OCI-LY1 (cell line): ENCODE measurements at regions not wholly inside any gene's neighbourhood (a gene's known extent, or its start where the extent isn't known, plus 50 kb on each side); places are given as distances from the start of the nearest gene placed in this dataset.
"Not testable (repeated sequence)": the region's sequence is repeated elsewhere in the genome, so short reads cannot be mapped to it uniquely, and the experiment has no call there.

ENCODE experiments used
- H2AFZ ChIP-seq: fragments of 200-600 bp; sonication (generic), shearing (Covaris generic); 2 replicates; pipeline ENCODE4 v1.6.0; 2014; ENCODE audit warnings: antibody characterized with exemption, mild to moderate bottlenecking, low read length
- H3F3A ChIP-seq: fragments of 200-600 bp; sonication (generic), shearing (Covaris generic); 2 replicates; pipeline ENCODE4 v1.6.0; 2014; ENCODE audit warnings: mild to moderate bottlenecking, antibody characterized with exemption, low read length, moderate library complexity; ENCODE audit not compliant: insufficient read depth
- H3K27ac ChIP-seq: fragments of 200-600 bp; sonication (generic); 2 replicates; pipeline ENCODE4 v1.5.1; 2014; ENCODE audit warnings: low read length, mixed run types, mild to moderate bottlenecking, low read depth; ENCODE audit not compliant: poor library complexity, severe bottlenecking
- H3K27me3 ChIP-seq: fragments of 200-600 bp; sonication (generic); 2 replicates; pipeline ENCODE4 v1.6.0; 2014; ENCODE audit warnings: antibody characterized with exemption, mild to moderate bottlenecking, low read length, moderate library complexity; ENCODE audit not compliant: insufficient read depth
- H3K36me3 ChIP-seq: fragments of 200-600 bp; sonication (generic); 2 replicates; pipeline ENCODE4 v1.6.1; 2014; ENCODE audit warnings: mild to moderate bottlenecking, antibody characterized with exemption, low read length, moderate library complexity, mixed read lengths; ENCODE audit not compliant: insufficient read depth
- H3K4me1 ChIP-seq: fragments of 200-600 bp; sonication (generic); 2 replicates; pipeline ENCODE4 v1.5.1; 2014; ENCODE audit warnings: mild to moderate bottlenecking, low read length, moderate library complexity; ENCODE audit not compliant: insufficient read depth, severe bottlenecking
- H3K4me2 ChIP-seq: fragments of 200-600 bp; sonication (generic), shearing (Covaris generic); 2 replicates; pipeline ENCODE4 v1.6.1; 2014; ENCODE audit warnings: low read length
- H3K4me3 ChIP-seq: fragments of 200-600 bp; sonication (generic); 2 replicates; pipeline ENCODE4 v1.5.1; 2014; ENCODE audit warnings: low read length, low read depth, mild to moderate bottlenecking, mixed read lengths; ENCODE audit not compliant: poor library complexity, severe bottlenecking
- H3K79me2 ChIP-seq: fragments of 200-600 bp; shearing (Covaris generic); 2 replicates; pipeline ENCODE4 v1.6.1; 2016; ENCODE audit warnings: mixed run types, low read length, mixed read lengths; ENCODE audit not compliant: insufficient read depth
- H3K9ac ChIP-seq: fragments of 200-600 bp; sonication (generic), shearing (Covaris generic); 2 replicates; pipeline ENCODE4 v1.6.1; 2014; ENCODE audit warnings: mild to moderate bottlenecking, low read length, mixed read lengths
- H3K9me2 ChIP-seq: fragments of 200-600 bp; sonication (generic), shearing (Covaris generic); 2 replicates; pipeline ENCODE4 v1.6.1; 2014; ENCODE audit warnings: low read depth, mild to moderate bottlenecking, low read length, mixed read lengths
- H3K9me3 ChIP-seq: fragments of 200-600 bp; shearing (Covaris generic); 2 replicates; pipeline ENCODE4 v1.6.1; 2014; ENCODE audit warnings: low read length, mixed read lengths
- H4K20me1 ChIP-seq: fragments of 200-600 bp; sonication (generic), shearing (Covaris generic); 2 replicates; pipeline ENCODE4 v1.6.0; 2016; ENCODE audit warnings: mild to moderate bottlenecking, low read length; ENCODE audit not compliant: insufficient read depth
- CTCF ChIP-seq: fragments of 200-600 bp; sonication (generic), shearing (Covaris generic); IDR thresholded peaks from 2 replicates; pipeline ENCODE4 v1.5.1; 2017; ENCODE audit warnings: mild to moderate bottlenecking, antibody characterized with exemption, low read length, moderate library complexity, mixed read lengths
- EZH2 ChIP-seq: fragments of 200-600 bp; sonication (generic), shearing (Covaris generic); IDR thresholded peaks from 2 replicates; pipeline ENCODE4 v1.8.0; 2017; ENCODE audit warnings: borderline replicate concordance, mixed run types, mild to moderate bottlenecking, antibody characterized with exemption, low read length, moderate library complexity, mixed read lengths

- Histone ChIP-seq H3F3A (no peaks in the 10 kb centered on the region), H3K4me3 (no peak overlapping the region), H3K27ac (no peak overlapping the region), H3K9me2 (no peaks in the 10 kb centered on the region), H3K9me3 (no peaks in the 10 kb centered on the region), H3K79me2 (no peaks in the 10 kb centered on the region), H3K4me2 (no peak overlapping the region), H2AFZ (no peak overlapping the region), H3K9ac (no peak overlapping the region), H3K27me3 (no peaks in the 10 kb centered on the region), H3K36me3 (no peaks in the 10 kb centered on the region), H4K20me1 (no peaks in the 10 kb centered on the region), H3K4me1 (no peaks in the 10 kb centered on the region)
- no peak for TF ChIP-seq CTCF
- no peak for TF ChIP-seq EZH2
These were observed 219.5 kb downstream of the CENPC start for GRCh38 chr4:67325791-67326190.

GRCh38 chr4:67320645-67321044 is 224.7 kb downstream of the CENPC start:
- no peak overlapping the region for H3K4me2 ChIP-seq
- H3K9ac ChIP-seq = no peak overlapping the region
- H3K36me3 ChIP-seq = no peaks in the 10 kb centered on the region
- H3K27ac ChIP-seq = no peak overlapping the region
- H3K9me2 ChIP-seq = no peaks in the 10 kb centered on the region
- no peaks in the 10 kb centered on the region for H3K79me2 ChIP-seq
- H3K4me3 ChIP-seq = no peak overlapping the region
- TF ChIP-seq EZH2 (no peak), CTCF (no peak)
- no peaks in the 10 kb centered on the region for H3K27me3 ChIP-seq
- no peaks in the 10 kb centered on the region for H3K4me1 ChIP-seq
- no peaks in the 10 kb centered on the region for H3K9me3 ChIP-seq
- H4K20me1 ChIP-seq = no peaks in the 10 kb centered on the region
- H2AFZ ChIP-seq = no peak overlapping the region
- H3F3A ChIP-seq = no peaks in the 10 kb centered on the region

- not testable (repeated sequence) for H3K27me3 ChIP-seq
These were observed 225.7 kb downstream of the CENPC start for GRCh38 chr4:67319607-67320006.

GRCh38 chr4:67300497-67301185 is 244.7 kb downstream of the CENPC start:
- H4K20me1 ChIP-seq, H2AFZ ChIP-seq, H3K27ac ChIP-seq, H3K9me3 ChIP-seq, H3K79me2 ChIP-seq, H3K9ac ChIP-seq, H3F3A ChIP-seq, H3K4me1 ChIP-seq, H3K9me2 ChIP-seq, H3K27me3 ChIP-seq, H3K36me3 ChIP-seq: not testable (repeated sequence)
- Histone ChIP-seq H3K4me2 (peak overlapping the region; percentile 19; the same call in 1 of the 2 replicates), H3K4me3 (peak overlapping the region; percentile 25)

More at GRCh38 chr4:67319607-67320006, 225.7 kb downstream of the CENPC start:
- H3K4me1 ChIP-seq, H3K9ac ChIP-seq, H3K4me3 ChIP-seq, H3K9me3 ChIP-seq, H3K36me3 ChIP-seq, H3K27ac ChIP-seq, H2AFZ ChIP-seq, H3F3A ChIP-seq, H3K79me2 ChIP-seq, H3K4me2 ChIP-seq, H3K9me2 ChIP-seq, H4K20me1 ChIP-seq: not testable (repeated sequence)
